ENCODE measurements at regions not wholly inside any gene's neighbourhood (a gene's known extent, or its start where the extent isn't known, plus 50 kb on each side); places are given as distances from the start of the nearest gene placed in this dataset.

- no peaks in the 10 kb centered on the region for H3K36me3 Mint-ChIP-seq
- H3K9me3 Mint-ChIP-seq = peaks cover 1% of the 10 kb centered on the region
- no peak overlapping the region for H3K4me3 Mint-ChIP-seq
- TF ChIP-seq NR3C1 (CRISPR knock-in tag; conservative IDR thresholded peaks at IDR 0.05; ENCODE audit: low read depth) = no peak
- TF ChIP-seq FOXK1 (CRISPR knock-in tag; IDR thresholded peaks at IDR 0.05) = no peak
- no peak for TF ChIP-seq ZNF532 (CRISPR knock-in tag; IDR thresholded peaks at IDR 0.05; ENCODE audit: borderline replicate concordance)
- TF ChIP-seq STAT6 (CRISPR knock-in tag; conservative IDR thresholded peaks at IDR 0.05; ENCODE audit: low read depth) = no peak
- no peak for TF ChIP-seq GRHL2 (CRISPR knock-in tag; IDR thresholded peaks at IDR 0.05; ENCODE audit: insufficient replicate concordance, severe bottlenecking)
- TF ChIP-seq IRF1 (CRISPR knock-in tag; IDR thresholded peaks at IDR 0.05) = no peak
- TF ChIP-seq CDX4 (CRISPR knock-in tag; IDR thresholded peaks at IDR 0.05; ENCODE audit: borderline replicate concordance) = no peak
- TF ChIP-seq PRDM15 (CRISPR knock-in tag; IDR thresholded peaks at IDR 0.05) = no peak
- no peak for TF ChIP-seq PREB (CRISPR knock-in tag; IDR thresholded peaks at IDR 0.05; ENCODE audit: borderline replicate concordance)
- TF ChIP-seq ZNF396 (CRISPR knock-in tag; IDR thresholded peaks at IDR 0.05; ENCODE audit: borderline replicate concordance) = no peak
- ATAC-seq (no peak), DNase-seq (ENCODE audit: low spot score) (no peak)
- CTCF ChIA-PET = no interaction called here
- H3K27me3 Mint-ChIP-seq (ENCODE audit: low read depth) = no peaks in the 10 kb centered on the region
- no peak overlapping the region for H3K27ac Mint-ChIP-seq
- H3K4me1 Mint-ChIP-seq = no peaks in the 10 kb centered on the region
- POLR2A ChIA-PET = no interaction called here
These were observed 144.3 kb upstream of the PIK3R1 start for GRCh38 chr5:68071282-68071632.

All from WTC11 (cell line).